BJ (cell line): ENCODE measurements at regions not wholly inside any gene's neighbourhood (a gene's known extent, or its start where the extent isn't known, plus 50 kb on each side); places are given as distances from the start of the nearest gene placed in this dataset.
"Not testable (repeated sequence)": the region's sequence is repeated elsewhere in the genome, so short reads cannot be mapped to it uniquely, and the experiment has no call there.

Experiments
- CTCF ChIA-PET: fragments of 350-600 bp; formaldehyde crosslinking; extraction: SDS; loops from one replicate; lab custom pipeline; 2021; ENCODE audit warnings: antibody characterized with exemption, inconsistent platforms; lab: Yijun Ruan, JAX
- POLR2A ChIA-PET: fragments of 300-600 bp; sonication (Branson Sonifier 250); formaldehyde crosslinking; extraction: SDS; loops from one replicate; lab custom pipeline; 2021; ENCODE audit warnings: antibody characterized with exemption; lab: Charles Lee
- DNase-seq: peaks from one replicate; pipeline ENCODE4 v3.0.0-alpha.2; 2011; ENCODE audit warnings: low read depth
- H3K27me3 ChIP-seq: 2 replicates; pipeline ENCODE4 v1.6.0; 2011; ENCODE audit warnings: low read length; ENCODE audit not compliant: control insufficient read depth, insufficient read depth
- H3K36me3 ChIP-seq: 2 replicates; pipeline ENCODE4 v1.5.1; 2011; ENCODE audit warnings: low read length; ENCODE audit not compliant: control insufficient read depth, insufficient read depth
- H3K4me3 ChIP-seq: 2 replicates; pipeline ENCODE4 v1.5.1; 2011; ENCODE audit warnings: low read depth, mild to moderate bottlenecking, control low read depth, low read length
- TF ChIP-seq, protein P1 (sequence below): IDR thresholded peaks from 2 replicates; pipeline ENCODE4 v1.5.1; 2011; ENCODE audit warnings: low read depth, mild to moderate bottlenecking, control low read depth, inconsistent platforms, low read length, moderate library complexity; ENCODE audit not compliant: insufficient read depth

DNA sequence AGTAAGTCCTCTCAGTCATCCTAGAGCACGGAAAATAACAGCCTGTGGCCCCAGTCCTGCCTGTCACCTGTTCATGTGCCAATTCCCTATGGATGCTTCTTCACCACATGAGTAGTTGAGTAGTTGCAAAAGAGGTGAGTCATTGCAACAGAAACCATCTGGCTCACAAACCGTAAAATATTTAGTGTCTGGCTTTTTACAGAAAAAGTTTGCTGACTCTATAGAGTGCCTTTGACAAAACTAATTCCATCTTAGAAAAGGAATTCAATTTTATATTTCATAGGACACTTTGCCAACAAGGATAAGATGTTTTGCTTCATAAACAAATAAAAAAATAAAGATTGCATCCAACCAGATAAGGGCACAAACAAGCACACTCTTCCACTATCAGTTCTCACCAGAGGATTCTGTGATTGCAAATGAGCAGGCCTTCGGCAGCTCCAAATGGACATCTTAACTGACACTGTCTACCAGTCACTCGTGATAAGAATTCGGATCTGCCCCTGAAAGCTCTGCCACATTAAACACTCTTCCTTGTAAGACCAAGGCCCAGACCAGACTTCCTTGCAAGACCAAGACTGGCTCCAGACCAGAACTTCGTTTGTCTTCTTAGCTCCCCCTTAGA lies 242.7 kb upstream of the SEMA3C start:
- no peak overlapping the region for H3K4me3 ChIP-seq
- ChIA-PET CTCF (no interaction called here), POLR2A (no interaction called here)
- TF ChIP-seq, protein P1, sequence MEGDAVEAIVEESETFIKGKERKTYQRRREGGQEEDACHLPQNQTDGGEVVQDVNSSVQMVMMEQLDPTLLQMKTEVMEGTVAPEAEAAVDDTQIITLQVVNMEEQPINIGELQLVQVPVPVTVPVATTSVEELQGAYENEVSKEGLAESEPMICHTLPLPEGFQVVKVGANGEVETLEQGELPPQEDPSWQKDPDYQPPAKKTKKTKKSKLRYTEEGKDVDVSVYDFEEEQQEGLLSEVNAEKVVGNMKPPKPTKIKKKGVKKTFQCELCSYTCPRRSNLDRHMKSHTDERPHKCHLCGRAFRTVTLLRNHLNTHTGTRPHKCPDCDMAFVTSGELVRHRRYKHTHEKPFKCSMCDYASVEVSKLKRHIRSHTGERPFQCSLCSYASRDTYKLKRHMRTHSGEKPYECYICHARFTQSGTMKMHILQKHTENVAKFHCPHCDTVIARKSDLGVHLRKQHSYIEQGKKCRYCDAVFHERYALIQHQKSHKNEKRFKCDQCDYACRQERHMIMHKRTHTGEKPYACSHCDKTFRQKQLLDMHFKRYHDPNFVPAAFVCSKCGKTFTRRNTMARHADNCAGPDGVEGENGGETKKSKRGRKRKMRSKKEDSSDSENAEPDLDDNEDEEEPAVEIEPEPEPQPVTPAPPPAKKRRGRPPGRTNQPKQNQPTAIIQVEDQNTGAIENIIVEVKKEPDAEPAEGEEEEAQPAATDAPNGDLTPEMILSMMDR, result no peak
- peak; percentile 80 for DNase-seq
- H3K27me3 ChIP-seq, result no peaks in the 10 kb centered on the region
- no peaks in the 10 kb centered on the region for H3K36me3 ChIP-seq

DNA sequence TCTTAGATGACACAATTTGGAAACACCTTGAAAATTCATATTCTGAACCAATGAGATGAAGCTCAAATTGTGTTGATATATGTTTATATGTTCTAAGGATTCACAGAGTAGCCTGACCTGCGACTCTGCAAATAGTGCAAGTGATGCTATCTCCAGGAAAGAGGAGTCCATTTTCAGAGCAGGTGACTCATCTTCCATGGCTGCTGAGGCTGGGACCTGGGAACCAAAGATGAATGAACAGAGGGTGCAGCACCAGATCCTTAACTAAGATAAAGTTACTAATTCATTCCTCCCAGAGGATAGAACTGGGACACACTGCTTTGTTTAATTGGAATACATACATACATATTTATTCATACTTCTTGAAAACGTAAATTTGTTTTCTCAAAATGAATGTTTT lies 240.6 kb upstream of the SEMA3C start:
- CTCF ChIA-PET, result interaction anchor here (1.4 kb wide), 1 partner anchor 11 kb away, joined by 5 read pairs; no protein-coding TSS in a partner anchor
- Histone ChIP-seq H3K27me3 (no peaks in the 10 kb centered on the region), H3K36me3 (no peaks in the 10 kb centered on the region), H3K4me3 (no peak overlapping the region)
- POLR2A ChIA-PET, result no interaction called here
- TF ChIP-seq, protein P1, result no peak
- no peak for DNase-seq

DNA sequence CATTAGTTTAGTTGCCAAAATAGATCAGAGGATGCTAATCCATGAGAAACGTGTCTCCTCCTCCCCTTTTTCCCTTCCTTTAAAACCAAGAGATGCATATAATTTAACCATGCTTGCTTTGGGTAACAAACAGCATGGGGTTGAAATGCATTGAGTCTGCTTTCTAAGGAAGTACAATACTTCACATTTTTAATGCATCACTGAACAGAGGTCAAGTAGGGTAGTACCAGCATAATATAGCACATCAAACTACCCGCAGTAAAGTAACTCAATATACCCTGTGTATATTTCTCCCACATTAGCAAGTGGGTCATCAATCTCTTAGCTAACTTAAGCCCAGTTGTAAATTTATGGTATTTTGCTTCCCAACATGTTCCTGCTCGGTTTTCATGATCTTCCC lies 239.3 kb upstream of the SEMA3C start:
- Histone ChIP-seq H3K27me3 (no peaks in the 10 kb centered on the region), H3K4me3 (no peak overlapping the region), H3K36me3 (no peaks in the 10 kb centered on the region)
- TF ChIP-seq, protein P1, result no peak
- CTCF ChIA-PET, result no interaction called here
- POLR2A ChIA-PET, result no interaction called here
- no peak for DNase-seq

DNA sequence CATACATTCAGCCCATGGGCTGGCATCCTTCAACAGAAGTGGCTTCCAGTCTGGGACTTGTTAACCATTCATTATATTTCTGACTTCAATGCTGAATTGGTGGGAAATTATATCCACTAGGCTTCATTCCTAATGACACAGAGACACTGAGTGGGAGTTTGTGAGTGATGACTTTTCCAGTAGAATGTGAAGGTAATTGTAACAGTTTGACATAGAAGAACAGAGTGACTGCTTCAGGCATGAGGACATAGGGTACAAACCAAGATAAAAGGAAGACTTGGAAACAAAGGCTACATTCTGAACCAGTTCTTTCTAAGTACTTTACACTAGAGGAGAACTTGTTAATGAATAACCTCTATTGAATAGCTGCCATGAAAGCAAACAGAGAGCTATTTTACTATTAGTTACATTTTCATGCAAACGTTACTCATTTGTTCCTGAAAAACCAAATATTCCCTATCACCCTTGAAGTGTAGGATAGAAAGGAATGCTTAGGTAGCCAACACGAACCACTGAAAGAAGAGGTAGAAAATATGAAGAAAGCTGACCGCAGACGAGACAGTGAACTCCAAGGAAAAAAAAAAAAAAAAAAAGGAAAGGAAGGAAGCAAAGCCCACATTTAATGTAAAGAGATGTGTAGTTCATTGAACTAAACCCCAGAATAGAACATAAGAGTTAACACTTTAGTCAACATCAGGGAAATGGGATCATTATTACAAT lies 237.0 kb upstream of the SEMA3C start:
- ChIA-PET CTCF (interaction anchor here (1.1 kb wide), 1 partner anchor 135 kb away, joined by 3 read pairs; no protein-coding TSS in a partner anchor), POLR2A (no interaction called here)

DNA sequence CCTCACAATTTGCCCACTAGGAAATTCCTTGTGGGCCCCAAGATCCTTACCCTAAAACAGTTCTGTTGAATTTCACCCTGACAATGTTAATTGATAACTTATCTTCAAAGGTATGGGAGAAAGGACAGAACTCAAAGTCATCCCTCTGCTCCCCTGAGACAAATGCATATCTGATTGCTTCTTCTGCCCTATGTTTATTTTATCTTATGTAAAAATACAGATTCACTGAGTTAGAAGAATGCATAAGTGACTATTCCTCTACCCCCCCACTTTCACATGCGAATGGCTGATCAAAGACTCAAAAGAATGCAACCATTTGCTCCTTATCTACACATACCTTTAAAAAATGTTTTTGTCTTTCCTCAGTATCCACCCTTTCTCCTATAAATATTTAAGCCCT lies 235.7 kb upstream of the SEMA3C start:
- POLR2A ChIA-PET, result no interaction called here
- no peak for DNase-seq
- Histone ChIP-seq H3K36me3 (no peaks in the 10 kb centered on the region), H3K4me3 (no peak overlapping the region), H3K27me3 (no peaks in the 10 kb centered on the region)
- CTCF ChIA-PET, result no interaction called here
- TF ChIP-seq, protein P1, result no peak

More for the DNA sequence above, 237.0 kb upstream of the SEMA3C start:
- no peak overlapping the region for H3K4me3 ChIP-seq
- DNase-seq, result no peak
- no peaks in the 10 kb centered on the region for H3K36me3 ChIP-seq
- TF ChIP-seq, protein P1, result no peak
- no peaks in the 10 kb centered on the region for H3K27me3 ChIP-seq

DNA sequence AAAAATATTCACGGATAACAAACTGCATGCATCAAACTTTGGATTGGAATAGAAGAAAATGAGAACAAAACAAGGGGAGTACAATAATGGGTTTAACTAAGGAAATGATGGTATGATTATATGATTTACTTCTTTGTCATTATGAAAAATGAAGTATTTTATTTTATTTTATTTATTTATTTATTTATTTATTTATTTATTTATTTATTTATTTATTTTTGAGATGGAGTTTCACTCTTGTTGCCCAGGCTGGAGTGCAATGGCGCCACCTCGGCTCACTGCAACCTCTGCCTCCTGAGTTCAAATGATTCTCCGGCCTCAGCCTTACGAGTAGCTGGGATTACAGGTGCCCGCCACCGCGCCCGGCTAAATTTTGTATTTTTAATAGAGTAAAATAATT lies 234.1 kb upstream of the SEMA3C start:
- H3K4me3 ChIP-seq, H3K36me3 ChIP-seq, CTCF ChIA-PET, H3K27me3 ChIP-seq, POLR2A ChIA-PET, DNase-seq: not testable (repeated sequence)
